Left renal cortex interstitium (tissue), 4 donors: ENCODE measurements at regions not wholly inside any gene's neighbourhood (a gene's known extent, or its start where the extent isn't known, plus 50 kb on each side); places are given as distances from the start of the nearest gene placed in this dataset.

Experiments used
- DNase-seq, 4 donors: peaks; one replicate each; pipeline ENCODE4 v3.0.0-alpha.2; 2013; ENCODE audit warnings: low read depth in 4 of 4, low spot score in 2 of 4, missing footprints in 1 of 4

GRCh38 chr3:31002730-31003129 lies 108.3 kb upstream of the GADL1 start:
- DNase-seq, result no peak

DNA sequence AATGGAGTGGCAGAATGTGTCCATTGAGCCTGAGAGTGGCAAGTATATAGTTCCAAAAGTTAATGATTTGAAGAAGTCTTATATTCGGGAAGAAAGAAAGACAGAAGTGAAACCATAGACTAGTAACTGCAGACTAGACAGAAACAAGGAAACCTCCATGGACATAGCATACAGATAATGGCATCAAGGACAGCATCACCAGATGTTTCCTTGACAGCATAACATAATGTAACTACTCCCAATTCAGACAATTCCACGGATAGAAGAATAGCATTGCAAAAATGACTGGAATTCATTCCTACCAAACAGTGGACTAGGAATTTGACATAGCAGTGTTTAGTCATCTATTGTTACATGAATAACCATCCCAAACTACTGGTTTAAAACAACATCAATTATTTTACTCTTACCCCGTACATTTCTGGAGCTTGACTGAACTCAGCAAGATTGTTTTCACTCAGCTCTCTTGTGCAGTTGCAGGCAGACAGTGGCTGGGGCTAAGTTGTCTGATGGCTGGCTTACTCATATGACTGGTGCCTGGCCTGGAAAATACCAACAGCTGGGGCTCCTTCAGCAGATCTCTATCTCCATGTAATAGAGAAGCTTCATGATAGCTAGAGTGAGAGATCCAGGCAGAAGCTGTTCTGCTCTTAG lies 109.7 kb upstream of the GADL1 start:
- no peak for DNase-seq

DNA sequence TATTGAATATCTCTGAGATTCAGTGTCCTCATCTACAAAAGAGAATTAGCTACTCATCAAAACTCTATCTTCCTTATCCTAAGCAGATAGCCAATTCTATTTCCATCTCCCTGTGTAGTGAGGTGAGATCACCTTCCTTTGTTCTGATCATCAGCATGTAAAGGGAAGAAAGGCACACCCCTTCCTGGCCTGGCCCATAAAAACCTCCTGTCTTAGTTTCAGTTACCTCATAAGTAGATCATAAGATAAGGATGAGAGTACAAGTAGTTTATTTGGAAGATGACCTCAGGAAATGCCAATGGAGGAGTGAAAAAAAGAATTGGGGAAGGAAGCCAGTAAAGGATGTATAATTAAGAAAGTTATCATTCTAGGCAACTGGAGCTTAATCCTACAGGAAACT lies 114.5 kb upstream of the GADL1 start:
- DNase-seq, result no peak

GRCh38 chr3:31009881-31010280 lies 115.4 kb upstream of the GADL1 start:
- DNase-seq, result no peak

DNA sequence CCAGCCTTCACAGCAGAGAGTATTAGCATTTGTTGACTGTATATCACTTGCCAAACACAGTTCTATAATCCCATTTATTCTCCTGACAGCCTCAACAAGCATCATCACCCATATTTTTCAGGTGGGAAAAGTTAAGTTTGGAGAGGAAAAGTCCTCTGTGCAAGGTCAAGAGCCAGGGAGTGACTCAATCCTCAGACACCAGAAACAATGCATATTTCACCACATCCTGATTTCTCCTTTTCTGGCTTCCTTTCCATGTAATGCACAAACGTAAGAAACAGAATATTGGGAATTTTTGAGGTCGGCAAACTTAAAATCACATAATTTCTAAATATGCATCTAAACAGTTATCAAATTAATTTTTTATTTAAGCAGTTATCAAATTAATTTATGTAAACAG lies 116.0 kb upstream of the GADL1 start:
- no peak for DNase-seq

GRCh38 chr3:31011380-31011779 lies 116.9 kb upstream of the GADL1 start:
- DNase-seq, result no peak

DNA sequence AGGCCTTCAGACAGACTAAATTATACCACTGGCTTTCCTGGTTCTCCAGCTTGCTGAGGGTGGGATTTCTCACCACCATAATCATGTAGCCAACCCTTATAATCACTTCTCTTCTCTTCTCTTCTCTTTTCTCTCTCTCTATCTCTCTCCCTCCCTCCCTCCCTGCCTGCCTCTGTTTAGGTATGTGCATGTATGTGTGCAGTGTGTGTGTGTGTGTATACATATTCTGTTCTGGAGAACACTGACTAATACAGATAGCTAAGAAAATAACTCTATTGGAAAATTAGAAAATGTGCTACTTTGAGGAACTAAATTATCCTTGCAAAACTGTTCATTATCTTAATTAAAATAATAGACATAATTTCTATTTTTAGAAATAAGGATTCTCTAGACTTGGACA lies 118.6 kb upstream of the GADL1 start:
- no peak for DNase-seq

GRCh38 chr3:31013843-31014242 lies 119.4 kb upstream of the GADL1 start:
- no peak for DNase-seq

GRCh38 chr3:31014317-31015040 lies 120.0 kb upstream of the GADL1 start:
- no peak for DNase-seq

DNA sequence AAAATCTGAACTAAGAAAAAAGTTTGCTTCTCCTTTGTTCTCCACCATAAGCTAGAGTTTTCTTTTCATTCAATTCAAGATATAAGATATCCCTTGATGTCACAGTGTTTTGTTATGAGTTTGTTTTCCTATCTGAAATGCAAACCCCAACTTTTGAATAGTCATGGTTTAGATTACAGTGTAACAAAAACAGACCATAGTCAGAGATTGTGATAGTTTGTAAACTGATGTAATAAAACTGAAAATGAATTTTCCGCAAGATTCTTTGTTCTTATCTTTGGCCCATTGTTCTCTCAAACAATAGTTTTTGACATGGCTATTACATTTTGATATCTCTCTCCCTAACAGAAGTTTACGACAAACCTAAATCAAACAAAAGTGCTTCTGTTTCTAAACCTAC lies 121.7 kb upstream of the GADL1 start:
- DNase-seq, result no peak

DNA sequence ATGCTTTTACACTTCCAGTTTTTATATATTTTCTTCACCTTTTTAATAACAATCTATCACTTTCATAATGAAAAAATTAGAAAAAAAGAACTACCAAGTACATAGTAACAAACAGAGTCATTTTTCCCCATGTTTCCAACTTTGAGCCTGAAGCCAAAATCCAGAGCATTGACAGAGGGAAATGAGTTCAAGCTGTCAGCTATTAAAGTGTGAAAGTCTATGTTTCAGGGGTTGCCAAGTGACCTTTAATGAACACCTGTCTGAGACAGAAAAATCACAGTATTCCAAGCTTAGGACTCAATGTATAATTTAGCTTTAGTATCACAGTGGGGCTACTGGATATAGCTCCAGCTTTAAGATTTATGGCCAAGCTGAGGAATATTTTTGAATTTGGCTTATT lies 128.3 kb upstream of the GADL1 start:
- no peak for DNase-seq

DNA sequence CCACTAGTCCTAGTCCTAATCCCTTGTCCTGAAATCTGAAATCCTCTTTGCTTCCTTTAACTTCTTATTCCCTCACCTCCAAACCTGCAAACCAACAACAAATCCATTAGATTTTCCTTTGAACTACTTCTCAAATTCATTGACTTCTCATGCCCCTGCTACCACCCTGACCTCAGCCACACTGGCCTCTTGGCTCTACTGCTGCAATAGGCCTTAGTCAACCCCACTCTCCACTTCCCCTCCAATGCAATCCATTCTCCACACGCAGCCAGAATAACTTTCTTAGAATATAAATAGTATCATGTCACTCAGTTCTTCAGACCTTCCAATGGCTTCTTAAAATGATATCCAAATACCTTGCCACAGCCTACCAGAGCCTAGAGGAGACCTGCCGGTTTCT lies 131.1 kb upstream of the GADL1 start:
- no peak for DNase-seq

DNA sequence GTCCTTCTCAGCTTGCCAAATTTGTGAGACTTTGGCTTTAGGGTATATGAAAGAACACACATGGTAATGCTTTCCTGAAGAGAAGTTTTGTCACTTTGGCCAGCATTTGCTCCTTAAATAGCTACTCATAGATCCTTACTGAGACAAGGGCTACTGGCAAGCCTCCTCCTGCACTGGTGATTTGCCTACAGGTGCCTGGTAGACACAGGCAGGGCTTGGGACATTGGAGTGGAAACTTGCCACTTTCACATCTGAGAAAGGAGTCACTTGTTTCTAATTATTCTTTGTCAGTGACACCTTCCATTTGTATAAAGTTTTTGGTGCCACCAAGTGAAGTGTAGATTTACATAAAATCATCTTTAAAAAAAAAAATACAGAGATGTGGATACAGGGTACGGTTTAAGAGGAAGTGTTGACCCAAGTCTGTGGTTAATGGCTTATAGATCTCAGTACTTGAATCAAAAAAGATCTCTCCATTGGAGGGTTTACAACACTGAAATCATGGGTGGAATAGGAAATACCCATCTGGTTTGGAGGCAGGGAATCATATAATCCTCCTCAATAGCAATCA lies 132.8 kb upstream of the GADL1 start:
- DNase-seq, result no peak

DNA sequence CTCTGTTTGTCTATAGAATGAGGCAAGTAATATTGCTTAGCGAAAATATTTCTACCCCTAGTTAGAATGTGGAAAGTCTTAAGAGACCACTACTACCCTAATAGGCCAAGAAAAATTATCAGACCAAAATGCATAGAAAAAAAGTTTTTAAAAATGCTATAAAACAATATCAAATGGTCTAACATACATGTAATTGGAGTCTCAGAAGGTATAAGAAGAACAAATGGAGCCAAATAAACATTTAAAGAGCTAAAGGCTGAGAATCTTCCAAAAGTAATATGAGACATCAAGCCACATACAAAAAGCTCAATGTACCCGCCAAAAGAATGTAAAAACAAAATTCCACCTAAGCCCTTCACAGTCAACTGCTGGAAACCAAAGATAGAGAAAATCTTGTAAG lies 133.5 kb upstream of the GADL1 start:
- DNase-seq, result no peak

GRCh38 chr3:31028766-31029165 lies 134.3 kb upstream of the GADL1 start:
- no peak for DNase-seq

DNA sequence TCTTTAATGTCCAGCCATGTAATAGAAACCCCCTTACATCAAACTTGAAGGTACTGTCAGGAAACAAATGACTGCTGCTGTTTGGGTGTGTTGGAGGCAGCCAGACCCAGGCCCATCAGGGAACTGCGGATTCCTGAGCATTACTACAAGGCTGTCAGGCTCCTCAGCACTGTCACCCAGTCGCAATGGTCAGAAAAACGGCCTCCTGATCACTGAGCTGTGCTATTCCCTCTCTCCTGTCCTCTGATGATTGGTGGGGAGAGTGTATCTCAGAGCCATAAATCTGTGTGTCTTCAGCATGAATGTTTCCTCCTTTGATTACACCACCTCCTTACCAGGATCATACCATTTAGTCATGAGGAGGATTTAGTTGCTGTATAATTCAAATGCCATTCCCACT lies 135.2 kb upstream of the GADL1 start:
- DNase-seq, result peak in 3 of 4 donors; percentile 5 to 24 (median 20)

- no peak for DNase-seq
These were observed 141.2 kb upstream of the GADL1 start for GRCh38 chr3:31035681-31036080.

DNA sequence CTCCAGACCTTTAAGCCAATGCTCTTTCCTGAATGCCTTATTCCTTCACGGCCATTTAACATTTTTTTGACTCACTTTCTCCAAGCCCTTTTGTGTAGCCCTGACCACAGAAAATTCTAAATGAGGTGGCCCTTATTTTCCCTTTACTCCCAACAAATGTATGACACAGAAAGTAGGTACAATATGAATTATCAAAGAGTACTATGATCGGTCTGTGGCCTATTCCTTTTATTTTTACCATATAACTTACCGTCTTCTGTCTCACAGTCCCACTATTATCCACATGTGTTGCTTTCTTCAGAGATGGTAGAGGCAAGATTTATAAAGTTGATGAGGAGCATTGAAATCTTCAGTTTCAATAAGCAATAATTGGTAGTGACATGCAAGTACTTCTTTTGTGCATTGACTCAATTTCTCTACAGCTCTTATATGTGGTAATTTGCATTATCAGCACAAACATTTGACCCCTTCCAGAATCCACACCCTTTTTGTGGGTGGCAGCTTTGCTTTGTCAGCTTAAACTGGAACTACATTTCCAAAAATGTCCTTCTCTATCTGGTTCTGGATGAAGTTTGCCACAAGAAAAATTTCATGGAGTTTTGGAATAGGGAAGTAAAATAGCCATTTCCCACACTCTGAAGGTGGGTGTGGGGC lies 143.8 kb upstream of the GADL1 start:
- DNase-seq, result no peak

DNA sequence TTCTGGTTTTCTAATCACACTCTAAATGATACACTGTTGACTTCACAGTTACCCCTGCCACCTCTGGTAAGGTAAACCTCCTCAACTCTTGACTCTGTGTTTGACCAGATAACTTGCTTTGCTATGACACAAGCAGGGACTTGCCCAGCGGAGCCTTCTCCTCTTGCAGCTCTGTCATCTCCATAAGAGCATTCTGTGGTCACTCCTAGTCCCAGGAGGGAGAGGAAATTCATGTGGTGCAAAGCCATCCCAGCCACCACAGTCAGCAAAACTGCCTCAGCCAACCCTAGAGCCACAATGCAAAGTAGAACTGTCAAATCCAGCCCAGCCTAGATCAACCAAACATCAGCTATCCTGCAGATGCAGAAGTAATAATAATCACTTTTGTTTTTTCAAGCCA lies 144.7 kb upstream of the GADL1 start:
- DNase-seq, result no peak

DNA sequence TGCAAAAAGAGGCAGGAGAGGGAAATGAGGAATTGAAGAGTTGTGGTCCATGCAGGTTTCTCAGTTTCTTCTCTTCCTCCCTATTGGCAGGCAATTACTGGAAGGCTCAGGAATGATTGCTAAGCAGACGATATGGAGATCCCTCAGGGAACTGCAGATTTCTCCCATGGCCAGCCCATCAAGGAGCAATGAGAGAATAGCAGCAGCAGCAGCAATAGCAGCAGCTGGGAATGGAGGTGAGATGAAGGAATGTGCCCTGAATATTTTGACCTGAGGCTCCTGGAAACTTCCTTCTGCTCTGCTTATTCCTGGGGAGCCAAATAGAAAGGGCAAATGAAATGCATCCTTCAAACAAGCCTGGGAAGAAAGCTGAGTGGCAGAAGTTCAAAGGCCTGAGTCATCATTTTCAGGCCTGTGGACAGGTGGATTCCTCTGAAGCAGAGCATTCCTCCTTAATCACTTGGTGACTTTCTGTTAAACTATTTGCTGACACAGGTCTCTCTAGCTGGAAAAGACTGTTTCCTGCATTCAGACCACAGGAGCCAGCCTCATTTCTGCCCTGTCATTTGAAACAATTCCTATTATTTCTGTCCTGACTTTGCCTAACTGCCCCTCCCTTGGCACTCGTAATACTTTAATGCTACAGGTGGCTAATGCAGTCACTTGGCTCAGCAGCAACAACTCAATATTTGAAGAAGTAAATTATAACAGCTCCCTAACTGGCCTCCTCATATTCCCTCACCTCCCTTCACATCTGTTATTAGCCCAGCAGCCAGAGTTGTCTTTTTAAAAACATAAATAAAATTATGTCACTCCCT lies 146.9 kb upstream of the GADL1 start:
- peak in 1 of 4 donors; percentile 24 for DNase-seq
